Loucy (cell line): ENCODE measurements at regions not wholly inside any gene's neighbourhood (a gene's known extent, or its start where the extent isn't known, plus 50 kb on each side); places are given as distances from the start of the nearest gene placed in this dataset.

Experiments
- EZH2phosphoT487 ChIP-seq: fragments of 200-600 bp; IDR thresholded peaks from 2 replicates; pipeline ENCODE4 v1.6.1; 2018; ENCODE audit warnings: antibody characterized with exemption, mild to moderate bottlenecking, moderate library complexity, borderline replicate concordance
- TF ChIP-seq, protein P1 (sequence below): fragments of 200-600 bp; sonication (generic); conservative IDR thresholded peaks from 2 replicates; pipeline ENCODE4 v1.5.1; 2014; ENCODE audit warnings: mild to moderate bottlenecking, antibody characterized with exemption, low read length

DNA sequence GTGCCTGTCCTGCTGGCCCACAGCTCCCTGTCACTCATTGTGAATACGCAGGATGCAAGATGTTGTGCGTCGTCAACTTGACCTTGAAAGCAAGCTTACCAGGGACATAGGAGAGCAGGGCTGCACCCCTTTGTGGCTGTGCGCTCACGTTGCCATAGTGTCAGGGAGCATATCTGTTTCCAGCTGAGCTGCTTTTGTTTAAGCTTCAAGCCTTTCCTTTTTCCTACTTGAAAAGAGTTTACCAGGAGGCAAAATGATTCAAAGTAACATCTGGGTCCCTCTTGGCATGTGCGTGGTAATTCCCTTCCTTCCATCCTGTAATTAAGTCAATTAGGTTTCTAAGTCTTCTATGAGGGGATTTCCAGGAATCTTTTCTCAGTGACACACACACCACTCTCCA is 537.1 kb downstream of the AJAP1 start:
- no peak for TF ChIP-seq EZH2phosphoT487
- TF ChIP-seq, protein P1, sequence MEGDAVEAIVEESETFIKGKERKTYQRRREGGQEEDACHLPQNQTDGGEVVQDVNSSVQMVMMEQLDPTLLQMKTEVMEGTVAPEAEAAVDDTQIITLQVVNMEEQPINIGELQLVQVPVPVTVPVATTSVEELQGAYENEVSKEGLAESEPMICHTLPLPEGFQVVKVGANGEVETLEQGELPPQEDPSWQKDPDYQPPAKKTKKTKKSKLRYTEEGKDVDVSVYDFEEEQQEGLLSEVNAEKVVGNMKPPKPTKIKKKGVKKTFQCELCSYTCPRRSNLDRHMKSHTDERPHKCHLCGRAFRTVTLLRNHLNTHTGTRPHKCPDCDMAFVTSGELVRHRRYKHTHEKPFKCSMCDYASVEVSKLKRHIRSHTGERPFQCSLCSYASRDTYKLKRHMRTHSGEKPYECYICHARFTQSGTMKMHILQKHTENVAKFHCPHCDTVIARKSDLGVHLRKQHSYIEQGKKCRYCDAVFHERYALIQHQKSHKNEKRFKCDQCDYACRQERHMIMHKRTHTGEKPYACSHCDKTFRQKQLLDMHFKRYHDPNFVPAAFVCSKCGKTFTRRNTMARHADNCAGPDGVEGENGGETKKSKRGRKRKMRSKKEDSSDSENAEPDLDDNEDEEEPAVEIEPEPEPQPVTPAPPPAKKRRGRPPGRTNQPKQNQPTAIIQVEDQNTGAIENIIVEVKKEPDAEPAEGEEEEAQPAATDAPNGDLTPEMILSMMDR = no peak
